GM21447 (cell line): ENCODE measurements at regions not wholly inside any gene's neighbourhood (a gene's known extent, or its start where the extent isn't known, plus 50 kb on each side); places are given as distances from the start of the nearest gene placed in this dataset.

Experiments used
- ATAC-seq: cut with Tn5 transposase; IDR thresholded peaks from one replicate; pipeline ENCODE4 v1.9.1; 2021; ENCODE audit not compliant: unreplicated experiment

DNA sequence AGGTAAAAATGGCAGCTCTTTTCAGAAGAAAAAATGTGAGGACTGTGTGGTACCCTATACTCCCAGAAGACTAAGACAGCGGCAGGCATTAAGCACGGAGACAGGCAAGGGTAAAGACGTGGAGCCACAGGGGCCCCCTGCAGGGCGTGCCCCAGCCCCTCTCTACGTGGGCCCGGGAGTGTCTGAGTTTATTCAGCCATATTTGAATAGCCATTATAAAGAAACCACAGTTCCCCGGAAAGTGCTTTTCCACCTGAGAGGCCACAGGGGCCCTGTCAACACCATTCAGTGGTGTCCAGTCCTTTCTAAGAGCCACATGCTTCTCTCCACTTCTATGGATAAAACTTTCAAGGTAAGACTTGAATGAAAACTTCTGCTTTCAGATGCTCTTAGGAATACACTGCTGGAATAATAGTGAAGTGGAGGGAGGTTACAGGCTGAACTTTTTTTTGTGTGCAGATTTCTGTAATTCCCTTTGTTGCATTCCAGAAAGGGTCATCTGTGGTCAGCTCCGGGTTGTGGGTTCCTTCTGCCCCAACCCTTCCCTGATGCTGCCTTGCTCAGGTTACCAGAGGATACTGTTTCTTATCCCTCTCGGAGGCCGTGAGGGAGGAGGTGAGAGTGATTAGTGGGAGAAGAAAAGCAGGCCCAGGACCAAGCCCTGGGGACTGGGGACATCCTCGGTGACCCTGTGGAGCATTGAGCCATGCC lies 58.4 kb downstream of the SLC25A47 start:
- ATAC-seq = no peak

DNA sequence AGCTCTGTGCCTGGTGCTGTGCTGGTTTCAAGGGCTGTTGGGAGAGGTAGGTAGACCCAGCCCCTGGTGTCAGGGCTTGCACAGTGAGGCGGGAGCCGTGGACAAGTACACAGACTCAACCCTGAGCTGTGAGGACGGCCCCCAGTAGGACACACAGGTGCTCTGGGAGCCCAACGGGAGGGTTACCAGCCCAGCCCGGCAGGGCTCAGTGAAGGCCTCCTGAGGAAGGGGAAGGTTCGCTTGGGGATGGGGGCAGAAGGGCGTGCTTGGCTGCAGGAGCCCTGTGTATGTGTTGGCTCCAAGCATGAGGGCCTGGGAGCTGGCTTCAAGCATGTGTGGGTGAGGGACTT lies 58.9 kb downstream of the SLC25A47 start:
- ATAC-seq = no peak

DNA sequence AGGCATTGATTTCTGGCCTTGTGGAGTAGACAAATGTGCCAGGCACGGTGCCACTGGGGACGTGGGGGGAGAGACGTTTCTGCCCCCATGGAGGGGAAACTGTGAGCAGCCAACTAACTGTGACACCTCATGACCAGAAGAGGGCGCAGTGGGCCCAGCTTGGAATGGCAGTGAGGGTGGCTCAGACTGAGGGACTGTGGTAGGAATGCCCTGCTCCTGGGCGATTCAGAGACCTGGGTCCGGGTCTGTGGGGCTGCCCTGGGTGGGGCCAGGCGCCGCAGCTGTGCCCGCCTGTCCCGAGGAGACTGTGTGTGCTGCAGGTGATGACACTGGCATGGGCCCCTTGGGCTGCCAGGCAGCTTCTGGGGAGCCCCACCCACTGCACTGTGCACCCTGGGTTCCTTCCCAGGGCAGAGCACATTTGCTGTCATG lies 60.6 kb downstream of the SLC25A47 start:
- ATAC-seq = peak; percentile 85

DNA sequence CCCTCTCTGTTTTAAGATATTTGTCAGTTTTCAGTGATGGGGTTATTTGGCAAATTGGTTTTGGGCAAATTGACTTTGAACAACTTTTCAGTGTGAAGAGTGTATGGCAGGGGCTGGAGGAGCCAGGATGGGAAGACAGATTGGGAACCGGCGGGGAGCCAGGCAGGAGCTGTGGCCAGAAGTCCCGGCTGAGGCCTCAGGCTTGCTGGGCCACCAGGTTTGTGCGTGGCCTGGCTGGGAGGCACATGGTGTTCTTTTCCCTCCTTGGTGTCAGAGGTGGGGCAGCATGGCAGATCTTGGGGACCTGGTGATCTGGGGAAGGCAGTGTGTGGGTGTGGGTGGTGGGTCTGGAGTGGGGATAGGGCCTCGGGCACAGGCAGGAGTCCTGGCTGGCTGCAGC lies 61.1 kb downstream of the SLC25A47 start:
- ATAC-seq = no peak

DNA sequence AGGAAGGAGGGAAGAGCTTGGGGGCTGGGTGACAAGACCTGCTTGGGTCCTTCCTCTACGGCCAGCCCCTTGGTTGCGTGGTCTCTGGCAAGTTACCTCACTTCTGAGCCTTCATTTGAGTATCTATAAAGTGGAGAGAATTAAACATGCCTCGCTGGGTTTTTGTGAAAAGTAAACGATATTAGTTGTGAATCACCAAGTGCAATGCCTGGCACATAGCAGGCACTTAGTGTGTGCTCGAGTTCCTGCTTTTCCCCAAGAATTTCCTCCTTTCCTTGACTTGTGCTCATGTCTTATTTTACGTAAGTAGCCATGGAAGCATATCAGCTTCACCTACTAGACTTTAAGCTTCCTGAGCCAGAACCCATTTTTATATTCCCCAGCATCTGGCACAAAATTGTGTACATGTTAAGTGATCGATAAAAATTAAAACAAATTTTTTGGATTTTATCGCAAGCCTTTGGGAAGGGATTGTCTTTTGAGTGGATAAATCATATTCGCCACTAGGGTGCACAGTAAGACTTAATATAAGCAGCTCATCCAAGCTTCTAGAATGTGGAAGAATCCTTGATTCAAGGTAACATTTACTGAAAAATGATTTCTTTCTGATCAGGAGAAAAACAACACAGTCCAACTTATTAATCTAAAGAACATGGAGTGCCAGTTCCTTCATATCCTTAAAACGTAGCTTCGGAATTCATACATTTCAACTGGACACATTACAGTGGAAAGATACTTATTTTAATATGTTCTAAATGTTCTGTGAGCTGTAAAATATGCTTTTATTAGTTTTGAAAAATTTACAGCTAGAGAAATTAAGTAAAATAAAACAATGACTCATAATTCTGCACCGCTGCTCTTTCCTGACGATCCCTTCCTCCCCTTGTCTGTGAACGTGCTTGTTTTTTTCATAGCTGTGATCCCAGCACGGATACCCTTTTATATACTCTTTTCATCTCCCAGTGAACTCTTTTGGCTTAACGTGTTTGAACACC lies 62.0 kb downstream of the SLC25A47 start:
- ATAC-seq = no peak

DNA sequence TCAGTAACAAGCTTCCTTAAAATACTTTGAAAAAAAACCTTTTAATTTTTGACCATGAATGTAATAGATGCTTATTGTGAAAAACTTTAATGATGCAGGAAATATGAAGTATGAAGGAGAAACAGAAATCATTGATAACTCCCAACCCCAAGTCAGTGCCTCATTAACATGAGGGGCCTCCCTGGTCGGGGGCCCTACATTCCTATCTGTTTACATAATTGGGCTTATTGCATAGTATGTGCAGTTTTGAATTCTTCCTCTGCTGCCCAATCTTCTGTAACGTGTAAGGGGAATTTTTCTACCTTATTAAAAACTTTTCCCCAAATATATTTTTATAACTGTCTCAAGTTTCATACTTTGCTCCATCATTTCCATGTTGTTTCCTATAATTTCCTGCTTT lies 63.0 kb downstream of the SLC25A47 start:
- ATAC-seq = no peak

DNA sequence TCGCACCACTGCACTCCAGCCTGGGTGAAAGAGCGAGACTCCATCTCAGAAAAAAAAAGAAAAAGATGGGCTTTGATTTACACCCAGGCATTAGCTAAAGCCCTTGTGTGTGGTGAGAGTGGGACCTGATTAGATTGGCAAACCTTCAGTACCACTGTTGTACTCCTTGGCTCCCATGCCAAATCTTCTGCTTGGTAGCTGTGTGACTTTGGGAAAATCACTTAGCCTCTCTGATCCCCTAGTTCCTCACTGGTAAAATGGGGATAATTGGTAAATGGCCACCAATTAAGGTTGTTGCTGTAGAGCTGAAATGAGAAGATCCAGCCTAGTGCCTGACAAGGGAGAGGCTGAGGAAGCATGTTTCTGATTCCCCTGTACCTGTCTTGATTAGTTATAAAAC lies 63.7 kb downstream of the SLC25A47 start:
- no peak for ATAC-seq

DNA sequence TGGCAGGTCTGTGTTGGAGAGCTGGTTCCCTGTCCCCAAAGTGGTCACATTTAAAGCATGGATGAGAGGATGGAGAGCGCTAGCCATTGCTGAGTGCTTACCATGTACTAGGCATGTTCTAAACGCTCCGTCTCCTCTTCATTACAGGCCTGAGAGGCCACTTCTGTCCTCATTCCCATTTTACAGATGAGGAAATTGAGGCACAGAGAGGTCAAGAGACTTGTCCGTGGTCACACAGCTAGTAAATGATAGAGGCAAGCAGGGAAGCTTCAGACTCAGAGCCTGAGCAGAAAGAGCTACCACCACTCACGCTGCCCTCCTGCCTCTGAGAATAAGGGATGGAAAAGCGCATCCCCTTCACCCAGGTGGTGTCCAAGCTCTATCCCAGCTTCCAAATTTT lies 64.3 kb downstream of the SLC25A47 start:
- ATAC-seq = no peak

DNA sequence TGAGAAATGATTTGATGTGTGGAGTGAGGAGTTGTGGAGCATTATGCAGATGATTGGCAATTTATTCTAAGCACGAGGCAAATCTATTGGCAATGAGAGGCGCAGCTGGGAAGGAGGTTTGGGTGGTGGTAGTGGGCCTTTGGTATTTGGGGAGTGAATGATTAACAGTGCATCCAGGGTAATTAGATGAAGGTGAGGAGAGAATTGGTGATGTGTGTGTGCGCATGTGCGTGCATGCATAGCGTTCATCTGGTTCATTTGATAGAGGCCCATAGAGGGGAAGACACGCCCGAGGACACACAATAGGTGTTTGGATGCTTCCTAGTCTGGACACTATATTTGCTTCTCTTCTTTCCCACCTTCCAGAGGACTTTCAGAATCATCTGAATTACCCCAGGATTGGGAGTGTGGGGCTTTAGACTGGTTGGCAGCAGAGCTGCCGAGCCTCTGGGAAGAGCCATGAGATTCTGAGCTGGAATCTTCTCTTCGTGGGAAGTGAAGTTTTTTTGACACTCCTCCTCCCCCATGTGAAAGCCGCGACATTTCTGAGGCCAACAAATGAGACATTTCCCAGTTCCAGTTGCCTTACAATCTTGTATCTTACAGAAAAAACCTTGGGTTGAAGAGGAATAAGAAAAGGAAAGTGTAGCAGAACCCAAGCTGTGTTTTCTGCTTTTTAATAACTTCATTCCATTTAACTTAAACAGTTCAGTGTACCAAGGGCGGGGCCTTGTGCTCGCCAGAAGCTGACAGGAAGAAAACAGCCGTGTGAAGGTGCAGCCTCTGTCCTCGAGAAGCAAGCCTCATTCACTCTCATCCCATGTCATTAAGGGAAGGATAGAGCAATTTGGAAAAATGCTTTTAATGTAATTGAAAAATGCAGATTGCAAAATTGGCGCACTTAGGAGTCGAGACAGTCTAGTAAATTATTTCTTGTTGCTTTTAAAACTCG lies 65.2 kb downstream of the SLC25A47 start:
- no peak for ATAC-seq

DNA sequence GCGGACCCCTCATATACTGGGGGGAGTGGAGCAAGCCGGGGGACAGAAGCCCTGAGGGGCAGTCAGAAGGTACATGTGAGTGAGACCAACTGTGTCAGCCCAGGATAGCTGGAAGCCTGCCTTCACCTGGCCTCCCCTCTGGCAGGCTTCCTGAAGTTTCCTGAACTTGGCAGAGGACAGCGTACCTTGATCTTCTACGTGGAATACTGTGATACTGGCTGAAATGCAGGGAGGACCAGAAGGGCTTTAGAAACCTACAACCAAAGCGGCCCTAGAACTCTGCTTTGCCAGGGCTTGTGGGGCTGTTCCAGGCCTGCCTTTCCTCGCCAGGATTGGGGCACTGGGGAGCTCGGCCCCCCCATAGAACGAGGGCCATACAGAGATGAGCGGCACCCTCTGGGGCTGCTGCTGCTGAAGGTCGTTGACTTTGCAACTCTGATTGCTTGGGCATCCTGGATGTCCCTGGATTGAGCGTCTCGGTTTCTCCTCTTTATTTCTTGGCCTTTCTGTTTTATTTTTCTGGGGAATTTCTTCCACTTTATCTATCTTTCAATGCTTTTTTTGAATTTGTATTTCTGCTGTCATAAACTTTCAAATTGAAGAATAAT lies 66.5 kb downstream of the SLC25A47 start:
- ATAC-seq = no peak

DNA sequence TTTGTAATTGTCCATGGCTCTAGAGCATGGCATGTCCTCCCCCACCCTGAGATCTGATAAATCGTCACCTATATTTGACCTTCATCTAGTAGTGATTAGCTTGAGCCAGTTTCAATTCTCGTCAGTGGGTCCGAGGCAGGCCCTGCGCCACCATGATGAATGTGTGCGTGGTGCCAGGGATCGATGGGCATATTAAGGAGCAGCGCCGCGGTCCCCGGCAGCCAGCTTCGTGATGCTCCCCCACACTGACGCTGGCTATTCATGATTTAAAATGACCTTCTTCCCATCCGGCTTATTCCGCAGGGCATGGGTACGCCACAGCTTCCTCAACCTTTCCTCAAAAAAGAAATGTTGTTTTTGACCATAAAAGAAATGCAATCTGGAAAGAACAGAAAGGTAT lies 68.0 kb downstream of the SLC25A47 start:
- no peak for ATAC-seq

DNA sequence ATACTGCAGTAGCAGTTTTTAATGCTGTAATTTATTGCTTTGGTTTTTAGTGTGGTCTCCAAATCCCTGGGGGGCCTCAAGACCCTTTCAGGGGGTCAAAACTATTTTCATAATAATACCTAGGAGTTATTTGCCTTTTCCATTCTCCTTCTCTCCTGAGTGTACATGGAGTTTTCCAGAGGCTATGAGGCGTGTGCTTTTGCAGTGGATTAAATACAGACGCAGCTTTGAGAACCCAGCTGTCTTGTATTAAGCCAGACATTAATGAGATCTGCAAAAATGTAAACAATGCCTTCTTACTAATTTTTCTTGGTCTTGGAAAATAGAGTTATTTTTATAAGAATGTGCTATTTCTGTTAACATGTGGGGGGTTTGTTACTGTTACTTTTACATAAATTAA lies 68.6 kb downstream of the SLC25A47 start:
- no peak for ATAC-seq

DNA sequence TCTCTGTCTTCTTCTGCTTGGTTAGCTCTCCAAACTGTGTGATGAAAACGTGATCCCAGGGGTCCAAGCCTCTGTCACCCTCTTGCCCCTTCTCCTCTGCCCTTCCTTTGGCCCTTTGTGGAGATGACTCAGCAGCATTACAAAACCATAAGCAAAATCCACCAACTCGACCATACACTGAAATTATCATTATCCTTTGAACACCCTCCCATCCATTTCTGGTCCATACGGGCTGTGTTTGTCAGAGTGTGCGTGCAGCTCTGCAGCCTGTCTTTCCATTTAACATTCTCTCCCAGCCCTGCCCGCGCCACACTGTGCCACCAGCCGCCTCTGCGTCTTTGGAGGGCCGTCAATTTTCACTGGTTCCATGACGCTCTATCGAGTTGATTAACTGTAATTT lies 69.2 kb downstream of the SLC25A47 start:
- ATAC-seq = no peak

DNA sequence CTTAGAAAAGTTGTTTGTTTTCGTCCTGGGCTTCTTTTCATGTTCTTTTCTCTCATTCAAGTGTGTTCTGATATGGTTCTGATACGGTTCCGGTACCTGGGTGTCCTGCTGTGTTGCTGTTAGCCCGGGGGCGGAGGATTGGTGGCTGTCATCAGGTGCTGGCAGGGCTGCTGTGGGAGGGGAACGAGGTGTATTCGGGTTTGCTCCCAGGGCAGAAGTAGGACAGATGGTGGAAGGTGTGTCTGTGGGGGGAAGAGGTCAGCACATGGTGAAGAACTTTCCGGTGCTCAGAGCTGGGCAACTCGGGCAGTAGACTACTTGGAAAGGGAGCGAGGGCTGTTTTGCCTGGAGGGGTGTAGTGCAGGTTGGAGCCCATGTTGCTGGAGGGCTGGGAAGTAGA lies 70.2 kb downstream of the SLC25A47 start:
- ATAC-seq = no peak

DNA sequence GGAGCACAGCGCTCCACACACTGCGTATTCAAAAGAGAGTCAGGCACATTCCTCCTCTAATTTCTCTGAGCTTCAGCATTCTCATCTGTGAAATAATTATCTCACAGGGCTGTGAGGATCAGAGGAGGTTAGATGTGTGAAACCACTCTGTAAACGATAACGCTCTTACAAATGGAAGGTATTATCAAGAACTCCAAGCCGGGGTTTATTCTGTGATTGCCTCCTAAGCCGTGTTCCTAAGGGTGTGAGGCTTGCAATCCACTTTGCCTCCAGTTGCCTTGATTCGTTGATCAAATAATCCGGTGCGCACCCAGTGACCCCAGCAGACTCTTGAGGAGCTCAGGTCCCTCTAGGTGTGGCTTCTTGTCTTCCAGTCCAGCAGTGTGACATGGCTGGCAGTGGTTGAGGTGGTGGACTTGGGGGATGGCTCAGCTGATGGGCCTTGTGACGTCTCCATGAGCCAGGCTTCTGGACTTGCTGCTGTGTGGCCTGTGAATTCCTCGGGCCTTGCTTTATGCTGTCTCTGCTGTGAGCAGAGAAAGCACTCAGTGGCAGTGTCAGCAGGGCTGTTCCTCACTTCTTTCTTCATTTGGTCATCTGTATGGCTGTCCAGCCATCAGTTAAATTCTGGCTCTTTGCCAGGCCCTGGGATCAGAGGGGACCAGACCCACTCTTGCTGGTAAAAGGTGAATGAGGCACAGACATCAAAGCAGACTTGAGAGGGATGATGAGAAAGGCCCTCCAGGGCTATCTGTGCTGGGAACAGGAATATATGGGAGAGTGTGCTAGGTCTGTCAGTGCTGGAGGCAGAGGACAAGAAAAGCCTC lies 71.0 kb downstream of the SLC25A47 start:
- no peak for ATAC-seq

DNA sequence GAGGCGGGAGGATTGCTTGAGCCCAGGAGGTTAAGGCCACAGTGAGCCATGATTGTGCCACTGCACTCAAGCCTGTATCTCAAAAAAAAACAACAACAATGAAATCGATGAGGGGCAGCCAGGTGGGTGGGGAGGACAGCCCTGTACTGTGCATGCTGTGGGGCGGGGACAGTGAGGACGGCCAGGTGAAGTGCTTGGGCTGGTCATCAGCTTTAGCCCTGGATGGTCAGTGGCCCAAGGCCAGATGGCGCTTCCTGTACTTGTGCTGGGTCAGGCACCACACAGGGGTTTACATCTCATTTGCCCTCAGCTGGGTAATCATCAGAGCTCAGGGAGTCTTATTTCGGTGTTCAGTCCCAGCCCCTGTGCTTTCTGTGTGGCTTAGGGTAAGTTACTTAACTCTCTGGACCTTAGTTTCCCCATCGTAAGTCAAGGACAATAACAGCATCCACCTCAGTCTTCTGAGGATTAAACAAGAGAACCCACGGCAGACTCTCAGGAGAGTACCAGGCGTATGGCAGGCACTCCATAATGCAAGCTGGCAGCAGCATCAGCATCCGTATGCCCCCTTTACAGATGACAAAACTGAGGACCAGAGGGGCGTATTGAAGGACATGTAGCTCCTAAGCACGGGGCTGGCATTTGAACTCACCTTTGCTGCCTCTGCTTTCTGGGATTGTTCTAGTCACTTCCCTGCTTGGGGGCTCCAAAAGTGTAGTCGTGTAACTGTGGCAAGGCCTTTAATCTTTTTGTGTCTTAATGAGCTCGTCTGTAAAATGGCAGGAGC lies 71.9 kb downstream of the SLC25A47 start:
- ATAC-seq = no peak

DNA sequence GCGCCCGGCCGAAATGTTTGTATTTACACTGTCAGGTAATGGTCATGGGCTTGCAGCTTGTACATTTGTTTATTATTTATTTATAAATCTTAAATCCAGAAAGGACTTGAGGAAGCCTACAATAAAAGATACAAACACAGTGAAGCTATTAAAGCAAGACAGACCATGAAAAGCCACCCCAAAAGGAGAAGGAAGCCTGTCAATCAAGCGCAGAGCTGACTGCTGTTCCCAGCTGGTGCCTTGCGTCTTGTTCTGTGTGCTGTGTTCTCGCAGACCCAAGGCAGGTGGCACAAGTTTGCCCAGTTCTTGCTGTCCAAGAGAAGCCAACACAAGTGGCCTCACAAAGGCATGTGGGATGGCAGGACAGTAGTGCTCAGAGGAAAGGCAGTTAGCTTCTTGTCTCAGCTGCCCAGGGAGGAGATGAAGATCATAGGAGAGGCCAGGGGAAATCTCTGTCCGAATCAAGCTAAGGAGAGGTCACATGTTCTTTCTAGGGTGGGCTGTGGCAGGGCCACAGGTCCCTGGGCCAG lies 73.2 kb downstream of the SLC25A47 start:
- ATAC-seq = no peak

DNA sequence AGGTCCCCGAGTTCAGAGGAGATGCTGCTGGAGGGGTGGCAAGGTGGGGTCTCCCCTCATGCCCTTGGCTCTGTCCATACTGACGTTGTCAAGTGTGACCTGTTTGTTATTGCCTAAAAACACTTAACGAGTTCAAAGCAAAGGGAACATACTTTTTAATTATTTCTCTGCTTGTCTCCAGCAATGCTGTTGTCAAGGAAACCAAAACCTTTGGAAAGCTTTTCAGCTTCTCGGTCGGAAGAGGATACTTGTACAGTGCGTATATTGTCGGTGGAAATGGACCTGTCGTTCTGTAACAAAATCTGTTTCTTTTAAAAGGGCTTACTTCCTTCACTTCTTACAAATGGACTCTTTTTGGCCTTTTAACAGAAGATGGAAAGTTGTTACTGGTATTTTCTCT lies 73.9 kb downstream of the SLC25A47 start:
- no peak for ATAC-seq

DNA sequence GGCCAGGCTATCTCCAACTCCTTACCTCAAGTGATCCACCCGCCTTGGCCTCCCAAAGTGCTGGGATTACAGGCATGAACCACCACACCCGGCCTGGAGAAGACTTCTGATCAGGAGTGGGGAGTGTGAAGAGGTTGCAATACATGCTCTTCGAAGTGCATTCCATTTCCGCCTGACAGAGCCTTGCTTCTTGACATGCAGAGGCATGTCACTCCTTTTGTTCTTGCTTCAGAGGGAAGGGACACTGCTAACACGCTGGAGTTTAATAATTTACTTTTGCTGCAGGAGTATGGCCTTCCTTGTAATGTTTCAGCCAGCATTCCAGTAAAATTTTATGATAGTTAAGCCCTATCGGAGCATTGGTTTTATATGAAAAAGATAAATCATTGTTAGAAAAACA lies 74.9 kb downstream of the SLC25A47 start:
- ATAC-seq = no peak
